GM20000 (cell line): ENCODE measurements at regions not wholly inside any gene's neighbourhood (a gene's known extent, or its start where the extent isn't known, plus 50 kb on each side); places are given as distances from the start of the nearest gene placed in this dataset.

ENCODE experiments used
- DNase-seq: peaks from one replicate; pipeline ENCODE4 v3.0.0; 2012; ENCODE audit warnings: low spot score
- TF ChIP-seq, protein P1 (sequence below): IDR thresholded peaks from 2 replicates; pipeline ENCODE4 v1.5.1; 2012; ENCODE audit warnings: mild to moderate bottlenecking, control low read depth; ENCODE audit errors: extremely low read depth, missing control alignments

DNA sequence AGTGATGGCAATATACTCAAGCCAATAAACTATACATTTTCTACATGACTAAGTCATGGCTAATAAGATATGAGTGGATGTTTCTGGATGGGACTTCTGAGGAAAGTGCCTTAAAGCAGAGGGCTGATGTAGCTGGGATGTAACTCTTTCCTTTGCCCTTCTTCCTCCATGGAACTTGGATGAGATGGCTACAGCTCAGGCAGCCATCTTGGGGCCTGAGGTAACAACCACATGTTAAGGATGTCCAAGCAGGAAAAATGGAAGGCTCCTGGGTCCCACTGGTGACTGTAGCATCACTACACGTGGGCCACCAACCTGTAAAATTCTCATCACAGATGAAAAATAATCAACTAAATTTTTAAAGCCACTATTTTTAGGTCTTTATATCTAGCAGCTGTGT lies 54.4 kb upstream of the GRIP1 start:
- DNase-seq: no peak
- TF ChIP-seq, protein P1, sequence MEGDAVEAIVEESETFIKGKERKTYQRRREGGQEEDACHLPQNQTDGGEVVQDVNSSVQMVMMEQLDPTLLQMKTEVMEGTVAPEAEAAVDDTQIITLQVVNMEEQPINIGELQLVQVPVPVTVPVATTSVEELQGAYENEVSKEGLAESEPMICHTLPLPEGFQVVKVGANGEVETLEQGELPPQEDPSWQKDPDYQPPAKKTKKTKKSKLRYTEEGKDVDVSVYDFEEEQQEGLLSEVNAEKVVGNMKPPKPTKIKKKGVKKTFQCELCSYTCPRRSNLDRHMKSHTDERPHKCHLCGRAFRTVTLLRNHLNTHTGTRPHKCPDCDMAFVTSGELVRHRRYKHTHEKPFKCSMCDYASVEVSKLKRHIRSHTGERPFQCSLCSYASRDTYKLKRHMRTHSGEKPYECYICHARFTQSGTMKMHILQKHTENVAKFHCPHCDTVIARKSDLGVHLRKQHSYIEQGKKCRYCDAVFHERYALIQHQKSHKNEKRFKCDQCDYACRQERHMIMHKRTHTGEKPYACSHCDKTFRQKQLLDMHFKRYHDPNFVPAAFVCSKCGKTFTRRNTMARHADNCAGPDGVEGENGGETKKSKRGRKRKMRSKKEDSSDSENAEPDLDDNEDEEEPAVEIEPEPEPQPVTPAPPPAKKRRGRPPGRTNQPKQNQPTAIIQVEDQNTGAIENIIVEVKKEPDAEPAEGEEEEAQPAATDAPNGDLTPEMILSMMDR: no peak

DNA sequence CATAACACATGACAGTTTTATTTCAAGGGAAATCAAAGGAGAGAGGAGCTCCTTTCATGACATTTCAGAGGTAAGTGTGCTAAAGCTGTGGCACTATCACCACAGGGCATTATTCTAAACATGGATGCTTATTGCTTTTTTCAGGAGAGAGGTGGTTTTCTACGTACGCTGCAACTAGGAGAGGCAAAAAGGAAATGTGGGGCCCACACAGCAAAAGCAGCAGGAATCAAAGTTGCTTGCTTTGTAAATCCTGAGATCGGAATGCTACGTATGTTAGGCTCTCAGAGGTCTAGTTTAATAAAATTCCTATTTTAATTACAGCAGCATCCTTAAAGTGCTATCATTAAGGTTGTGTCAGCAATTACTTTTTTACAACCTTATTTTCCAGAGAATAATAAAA lies 55.0 kb upstream of the GRIP1 start:
- DNase-seq: no peak
- TF ChIP-seq, protein P1: no peak

DNA sequence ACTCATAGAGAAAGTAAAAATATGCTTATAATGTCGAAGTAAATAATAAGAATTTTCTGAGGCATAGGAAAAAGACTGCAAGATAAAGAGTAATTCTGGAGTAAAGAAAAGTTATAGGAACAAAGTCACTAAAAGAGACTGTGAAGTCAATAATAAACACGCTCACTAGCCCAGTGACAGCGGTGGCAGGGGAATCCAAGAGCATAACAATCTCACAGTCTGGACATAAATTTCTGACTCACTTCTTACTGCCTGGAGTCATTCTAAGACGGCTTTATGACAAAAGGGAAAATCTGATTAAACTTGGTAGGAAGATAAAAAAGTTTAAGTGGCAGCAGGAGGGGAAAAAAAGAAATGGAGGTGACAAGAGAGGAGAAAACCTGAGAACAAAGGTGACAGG lies 56.4 kb upstream of the GRIP1 start:
- TF ChIP-seq, protein P1: no peak
- DNase-seq: no peak

DNA sequence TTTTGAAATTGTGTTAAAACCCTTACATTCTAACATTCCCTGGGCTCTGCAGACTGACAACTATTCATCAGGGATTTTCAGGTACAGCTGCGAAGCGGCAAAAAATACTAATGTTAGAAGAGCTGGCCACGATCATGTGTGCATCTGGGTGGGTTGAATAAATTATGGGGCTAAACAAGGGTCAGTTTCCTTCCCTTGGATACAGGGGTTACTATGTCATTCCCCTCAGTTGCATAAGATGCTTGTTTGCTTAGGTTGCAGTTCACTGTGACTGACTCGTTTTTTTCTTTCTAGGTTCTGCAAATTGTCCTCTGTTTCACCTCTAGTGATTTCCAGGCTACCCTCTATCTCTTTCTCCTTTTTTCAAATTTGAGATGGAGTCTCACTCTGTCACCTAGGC lies 58.1 kb upstream of the GRIP1 start:
- DNase-seq: no peak
- TF ChIP-seq, protein P1: no peak

DNA sequence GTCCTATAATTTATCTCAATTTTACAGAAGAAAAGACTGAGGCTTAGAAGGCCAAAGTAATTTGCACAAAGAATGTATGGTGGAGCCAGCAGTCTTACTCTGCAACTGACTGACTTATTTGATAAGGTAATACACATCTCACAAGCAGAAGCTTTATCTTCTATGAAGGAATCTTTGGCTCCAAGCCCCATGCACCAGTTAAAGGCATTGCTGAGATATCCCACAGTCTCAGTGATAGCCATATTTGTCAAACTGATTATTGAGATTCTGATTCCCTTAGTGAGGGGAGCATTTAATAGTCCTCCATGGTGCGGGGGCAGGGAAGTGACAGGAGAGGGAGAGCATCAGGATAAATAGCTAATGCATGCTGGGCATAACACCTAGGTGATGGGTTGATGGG lies 60.4 kb upstream of the GRIP1 start:
- TF ChIP-seq, protein P1: no peak
- DNase-seq: no peak

DNA sequence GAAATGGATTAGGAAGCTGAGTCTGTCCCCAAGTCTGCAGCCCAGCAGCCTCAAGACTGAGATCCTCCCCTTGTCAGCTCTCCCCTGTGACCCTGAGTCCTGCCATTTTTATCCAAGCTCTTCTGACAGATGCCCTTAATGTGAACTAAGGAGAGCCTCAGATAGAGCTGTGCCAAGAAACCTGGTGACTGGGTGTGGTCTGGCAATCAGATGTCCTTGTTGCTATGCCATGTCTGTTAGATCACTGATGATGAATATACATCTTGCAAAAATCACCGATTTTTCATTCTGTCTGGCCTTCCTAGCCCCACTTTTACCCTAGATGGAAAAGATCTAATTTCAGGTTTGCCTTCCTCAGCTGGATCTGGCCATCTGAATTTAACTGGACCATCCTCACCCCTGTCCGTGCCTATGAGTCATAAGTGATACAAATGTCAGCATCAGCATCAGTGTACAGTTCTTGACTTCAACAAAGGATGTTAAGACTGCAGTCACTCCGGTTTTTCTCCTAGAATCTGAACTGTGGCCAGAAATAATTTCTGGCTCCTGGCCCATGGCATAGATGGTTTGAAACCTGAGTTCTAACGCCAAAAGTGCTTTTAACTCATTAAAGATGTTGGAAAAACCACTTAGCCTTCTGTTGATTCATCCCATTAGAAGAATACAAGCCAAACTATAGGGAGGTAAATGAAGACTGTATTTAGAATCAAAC lies 61.2 kb upstream of the GRIP1 start:
- DNase-seq: no peak
- TF ChIP-seq, protein P1: no peak

DNA sequence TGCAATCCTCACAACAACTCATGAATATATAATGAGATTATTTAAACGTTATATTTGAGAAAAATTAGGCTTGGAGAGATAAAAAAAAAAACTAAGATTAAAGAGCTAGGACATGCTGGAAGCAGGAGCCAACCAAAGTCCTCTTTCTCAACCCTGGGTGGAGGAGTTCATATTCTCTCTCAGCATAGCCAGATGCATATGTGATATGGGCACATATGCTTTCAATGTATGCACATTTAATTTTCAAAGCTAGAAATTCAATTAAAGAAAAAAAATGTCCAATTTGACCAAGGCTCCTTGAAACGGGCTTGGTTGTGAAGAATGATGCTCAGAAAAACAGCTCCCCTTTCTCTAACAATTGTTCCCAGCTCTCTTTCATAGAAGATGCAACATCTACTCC lies 61.9 kb upstream of the GRIP1 start:
- TF ChIP-seq, protein P1: no peak
- no peak for DNase-seq
